WI38 (cell line): ENCODE measurements at regions not wholly inside any gene's neighbourhood (a gene's known extent, or its start where the extent isn't known, plus 50 kb on each side); places are given as distances from the start of the nearest gene placed in this dataset.

Experiments
- H3K4me3 ChIP-seq: 2 replicates; pipeline ENCODE4 v1.5.1; 2011; ENCODE audit warnings: low read depth, mild to moderate bottlenecking, control low read depth, low read length
- CTCF ChIP-seq: IDR thresholded peaks from 2 replicates; pipeline ENCODE4 v1.5.1; 2012; ENCODE audit warnings: low read depth, mild to moderate bottlenecking, control low read depth, low read length

GRCh38 chr2:67873916-67874315 is 188.9 kb downstream of the C1D start:
- H3K4me3 ChIP-seq, result no peak overlapping the region
- TF ChIP-seq CTCF, result no peak

- H3K4me3 ChIP-seq, result no peak overlapping the region
- TF ChIP-seq CTCF, result no peak
These were observed 186.6 kb downstream of the C1D start for GRCh38 chr2:67876176-67876575.

GRCh38 chr2:67877301-67877700 is 185.5 kb downstream of the C1D start:
- TF ChIP-seq CTCF, result no peak
- no peak overlapping the region for H3K4me3 ChIP-seq

- no peak overlapping the region for H3K4me3 ChIP-seq
- TF ChIP-seq CTCF, result no peak
These were observed 184.1 kb downstream of the C1D start for GRCh38 chr2:67878743-67879142.

- no peak overlapping the region for H3K4me3 ChIP-seq
- no peak for TF ChIP-seq CTCF
These were observed 183.1 kb downstream of the C1D start for GRCh38 chr2:67879586-67880290.

- no peak overlapping the region for H3K4me3 ChIP-seq
- TF ChIP-seq CTCF, result no peak
These were observed 182.5 kb downstream of the C1D start for GRCh38 chr2:67880291-67880761.

GRCh38 chr2:67881816-67882215 is 181.0 kb downstream of the C1D start:
- no peak for TF ChIP-seq CTCF
- no peak overlapping the region for H3K4me3 ChIP-seq
